NCI-H2171 treated with DMSO at 0.1 percent for 48 hours (cell line): ENCODE measurements at regions not wholly inside any gene's neighbourhood (a gene's known extent, or its start where the extent isn't known, plus 50 kb on each side); places are given as distances from the start of the nearest gene placed in this dataset.
A peak's percentile ranks its signal among the peaks of the same experiment; 100 is the strongest.
"Not testable (repeated sequence)": the region's sequence is repeated elsewhere in the genome, so short reads cannot be mapped to it uniquely, and the experiment has no call there.

Experiments used
- DNase-seq: peaks from one replicate; lab custom pipeline; 2025; lab: John Stamatoyannopoulos, UW

DNA sequence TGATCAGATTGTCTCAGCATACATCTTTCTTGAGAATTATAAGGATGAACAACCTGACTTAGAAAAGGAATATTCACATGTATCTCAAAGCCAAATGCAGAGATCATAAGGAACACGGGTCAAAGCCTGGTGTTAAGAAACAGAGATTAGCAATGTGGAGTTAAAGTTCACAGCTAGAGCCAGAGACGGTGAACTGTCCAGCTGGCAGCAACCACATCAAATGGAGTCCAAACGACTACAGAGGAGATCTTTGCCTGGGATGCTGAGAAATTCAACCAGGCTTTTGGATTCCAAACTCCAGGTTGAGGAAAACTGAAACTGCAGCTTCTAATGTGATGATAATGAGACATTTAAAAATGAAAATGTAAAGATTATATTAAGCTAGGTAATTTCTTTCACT, 939.9 kb upstream of the NXPH2 start:
- DNase-seq = no peak

DNA sequence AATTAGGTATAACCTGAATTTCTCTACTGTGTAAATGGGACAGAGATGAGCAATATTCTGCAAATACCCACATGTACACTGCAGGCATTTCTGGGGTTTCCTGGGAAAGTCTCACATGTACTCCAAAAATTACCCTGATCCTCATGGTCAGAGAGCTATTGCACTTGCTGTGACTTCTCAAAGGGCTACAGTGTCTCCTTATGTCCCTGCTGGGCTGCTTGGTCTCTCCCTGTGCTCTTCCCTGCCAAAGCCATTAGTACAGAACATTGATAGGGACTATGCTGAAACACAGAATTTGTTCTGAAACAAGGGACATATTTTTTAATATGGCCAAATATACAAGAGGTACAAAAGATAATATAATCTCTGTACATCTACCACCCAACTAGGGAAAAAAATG, 924.4 kb upstream of the NXPH2 start:
- DNase-seq = no peak

GRCh38 chr2:139694327-139694726, 914.1 kb upstream of the NXPH2 start:
- no peak for DNase-seq

GRCh38 chr2:139686205-139686604, 906.0 kb upstream of the NXPH2 start:
- no peak for DNase-seq

GRCh38 chr2:139685090-139685983, 905.1 kb upstream of the NXPH2 start:
- no peak for DNase-seq

DNA sequence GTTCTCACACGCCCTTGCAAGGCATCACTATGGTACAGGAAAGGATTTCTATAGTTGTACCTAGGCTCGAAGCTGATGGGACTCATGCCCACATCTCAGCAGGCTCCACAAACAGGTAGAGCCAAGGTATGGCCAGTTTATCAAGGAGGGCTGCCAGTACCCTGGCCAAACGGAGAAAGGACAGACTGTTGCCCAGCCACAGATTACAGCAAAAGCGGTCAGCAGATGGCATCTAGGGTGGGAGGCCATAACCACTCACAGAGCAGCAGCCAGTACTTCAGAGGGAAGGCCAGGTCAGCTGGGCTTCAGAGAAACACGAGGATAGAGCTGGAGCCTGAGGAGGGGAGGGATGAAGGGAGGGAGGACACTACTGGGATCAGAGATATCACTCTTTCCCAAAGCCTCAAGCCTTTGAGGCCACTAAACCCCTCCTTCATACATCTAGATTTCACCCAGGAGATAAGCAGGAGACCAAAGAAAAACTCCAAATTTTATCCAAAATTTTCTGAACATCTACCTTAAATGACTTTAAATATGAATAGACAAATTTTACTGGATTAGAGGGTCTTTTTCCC, 904.2 kb upstream of the NXPH2 start:
- no peak for DNase-seq

DNA sequence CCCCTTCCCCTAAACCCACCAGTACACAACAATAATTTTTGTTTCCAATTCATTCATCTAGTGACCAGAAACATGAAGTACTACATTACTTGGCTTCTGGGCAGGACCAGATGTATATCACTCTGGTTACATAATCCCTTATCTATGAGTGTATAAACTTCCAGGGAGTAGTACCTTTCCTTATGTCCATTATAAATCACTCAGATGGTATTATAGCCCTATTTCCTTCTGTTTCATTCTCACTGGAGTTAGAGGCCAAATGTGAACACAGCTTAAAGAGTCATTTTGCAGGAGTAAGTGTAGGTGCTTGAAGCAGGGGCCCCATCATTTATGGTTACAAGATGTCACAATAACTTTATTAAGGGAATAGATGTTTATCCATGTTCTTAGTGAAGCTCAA, 894.4 kb upstream of the NXPH2 start:
- no peak for DNase-seq

GRCh38 chr2:139673447-139673846, 893.3 kb upstream of the NXPH2 start:
- DNase-seq = not testable (repeated sequence)

GRCh38 chr2:139669675-139670074, 889.5 kb upstream of the NXPH2 start:
- DNase-seq = no peak

DNA sequence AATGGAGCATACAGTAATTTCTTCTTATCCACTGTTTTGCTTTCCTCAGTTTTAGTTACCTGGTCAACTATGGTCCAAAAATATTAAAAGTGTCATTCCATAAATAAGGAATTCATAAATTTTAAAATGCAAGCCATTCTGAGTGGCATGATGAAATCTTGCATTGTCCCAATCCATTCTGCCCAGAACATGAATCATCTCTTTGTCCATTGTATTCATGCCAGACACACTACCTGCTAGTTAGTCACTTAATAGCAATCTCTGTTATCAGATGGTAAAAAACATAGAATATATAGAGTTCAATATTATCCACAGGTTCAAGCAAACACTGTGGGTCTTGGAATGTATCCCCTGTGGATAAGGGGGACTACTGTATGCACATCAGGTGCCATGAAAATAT, 872.2 kb upstream of the NXPH2 start:
- DNase-seq = no peak

GRCh38 chr2:139645617-139646016, 865.4 kb upstream of the NXPH2 start:
- peak; percentile 2 for DNase-seq

DNA sequence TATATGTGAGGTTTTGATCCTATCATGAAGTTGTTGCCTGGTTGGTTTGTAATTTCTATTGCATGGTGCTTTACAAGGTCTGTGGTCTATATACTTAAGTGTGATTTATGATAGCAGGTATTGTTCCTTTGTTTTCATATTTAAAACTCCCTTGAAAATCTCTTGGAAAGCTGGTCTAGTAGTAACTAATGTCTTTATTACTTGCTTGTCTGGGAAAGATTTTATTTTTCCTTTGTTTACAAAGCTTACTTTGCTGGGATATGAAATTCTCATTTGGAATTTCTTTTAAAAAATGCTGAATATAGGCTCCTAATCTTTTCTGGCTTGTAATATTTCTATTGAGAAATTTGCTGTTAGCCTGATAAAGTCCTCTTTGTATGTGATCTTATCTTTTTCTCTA, 862.9 kb upstream of the NXPH2 start:
- DNase-seq = no peak

- no peak for DNase-seq
Measured at GRCh38 chr2:139631966-139632365, 851.8 kb upstream of the NXPH2 start.

DNA sequence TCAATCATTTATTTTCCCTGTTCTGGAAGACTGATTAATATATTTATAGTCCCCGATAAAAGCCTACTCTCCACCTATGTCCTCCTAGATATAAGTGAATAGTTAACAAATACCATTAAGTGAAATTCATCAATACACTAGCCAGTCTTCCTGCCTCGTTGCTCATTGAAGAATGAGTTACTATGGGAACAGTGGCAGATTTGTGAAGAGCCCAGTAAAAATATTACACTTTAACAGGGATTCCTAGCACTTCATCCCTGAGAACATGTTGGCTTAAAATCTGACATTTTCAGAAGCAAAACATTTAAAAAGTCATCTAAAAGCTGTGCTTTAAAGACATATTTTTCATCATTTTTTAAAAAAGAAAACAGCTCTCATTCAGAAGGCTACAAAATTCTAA, 848.7 kb upstream of the NXPH2 start:
- DNase-seq = no peak

GRCh38 chr2:139626128-139626527, 845.9 kb upstream of the NXPH2 start:
- no peak for DNase-seq

DNA sequence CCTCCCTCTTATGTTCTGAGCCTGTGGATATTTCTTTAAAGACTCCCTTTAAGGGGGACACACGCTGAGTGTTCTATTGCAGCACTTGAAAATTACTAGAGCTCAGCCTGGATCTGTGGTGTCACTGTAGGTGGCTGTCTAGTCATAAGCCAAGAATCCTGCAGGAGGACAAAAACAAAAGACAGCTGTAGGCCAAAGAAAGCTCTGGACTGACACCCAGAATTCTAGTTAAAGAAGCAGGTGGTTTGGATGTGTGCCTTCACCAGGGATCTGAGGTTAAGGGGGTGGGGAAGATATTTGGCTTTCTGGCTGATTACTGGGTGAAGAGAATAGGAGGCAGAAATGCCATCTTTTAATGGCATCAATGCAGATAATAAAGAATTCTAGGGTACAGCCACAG, 842.5 kb upstream of the NXPH2 start:
- no peak for DNase-seq

- no peak for DNase-seq
Measured at GRCh38 chr2:139617747-139618146, 837.6 kb upstream of the NXPH2 start.

- no peak for DNase-seq
Measured at GRCh38 chr2:139613264-139613663, 833.1 kb upstream of the NXPH2 start.

DNA sequence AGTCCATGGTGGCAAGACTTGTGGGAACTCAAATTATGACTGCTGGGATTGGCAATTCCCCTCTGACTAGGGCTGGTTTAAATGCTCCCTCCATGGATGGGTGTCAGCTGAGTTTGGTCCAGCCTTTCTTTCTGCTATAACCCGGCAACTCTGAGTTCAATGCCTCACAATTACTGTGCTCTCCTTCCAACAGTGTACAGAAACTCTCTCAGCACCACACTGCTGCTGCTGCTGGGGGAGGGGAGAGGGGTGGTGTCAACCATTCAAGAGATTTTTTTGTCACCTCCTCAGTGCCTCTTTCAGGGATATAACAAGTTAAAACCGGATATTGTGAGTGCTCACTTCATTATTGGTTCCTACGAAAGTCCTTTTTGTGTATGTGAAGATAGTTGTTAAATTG, 830.3 kb upstream of the NXPH2 start:
- DNase-seq = no peak

- no peak for DNase-seq
Measured at GRCh38 chr2:139609109-139609508, 828.9 kb upstream of the NXPH2 start.

DNA sequence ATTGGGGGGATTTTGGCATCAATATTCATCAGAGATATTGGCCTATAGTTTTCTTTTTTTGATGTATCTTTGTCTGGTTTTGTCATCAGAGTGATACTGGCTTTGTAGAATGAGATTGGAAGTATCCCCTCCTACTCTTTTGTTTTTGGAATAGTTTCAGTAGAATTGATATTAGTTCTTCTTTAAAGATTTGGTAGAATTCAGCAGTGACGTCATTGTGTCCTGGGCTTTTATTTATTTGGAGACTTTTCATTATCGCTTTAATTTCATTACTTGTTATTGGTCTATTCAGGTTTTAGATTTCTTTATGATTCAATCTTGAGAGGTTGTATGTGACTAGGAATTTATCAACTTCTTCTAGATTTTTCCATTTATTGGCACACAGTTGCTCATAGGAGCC, 825.5 kb upstream of the NXPH2 start:
- no peak for DNase-seq

GRCh38 chr2:139600166-139600565, 820.0 kb upstream of the NXPH2 start:
- DNase-seq = no peak

- no peak for DNase-seq
Measured at GRCh38 chr2:139585101-139585500, 804.9 kb upstream of the NXPH2 start.

- no peak for DNase-seq
Measured at GRCh38 chr2:139574371-139574770, 794.2 kb upstream of the NXPH2 start.
